ENCODE measurements at regions not wholly inside any gene's neighbourhood (a gene's known extent, or its start where the extent isn't known, plus 50 kb on each side); places are given as distances from the start of the nearest gene placed in this dataset.

- Histone ChIP-seq H3K9me2 (replicated peaks; ENCODE audit: control insufficient read depth, low read length) (no peaks in the 10 kb centered on the region), H3K27ac (ENCODE audit: low read depth, low read length) (no peak overlapping the region), H3K27me3 (ENCODE audit: control insufficient read depth, low read length) (no peaks in the 10 kb centered on the region), H3K79me2 (ENCODE audit: control insufficient read depth, low read length) (no peaks in the 10 kb centered on the region), H3K4me2 (ENCODE audit: low read length) (no peak overlapping the region), H3K9me3 (ENCODE audit: control insufficient read depth, insufficient read depth, low read length) (no peaks in the 10 kb centered on the region), H3K4me1 (ENCODE audit: control insufficient read depth, low read length) (no peaks in the 10 kb centered on the region), H3F3A (ENCODE audit: control insufficient read depth, insufficient read depth) (no peaks in the 10 kb centered on the region), H3K36me3 (ENCODE audit: control insufficient read depth, low read length) (no peaks in the 10 kb centered on the region), H4K20me1 (ENCODE audit: control insufficient read depth, insufficient read depth, low read depth, low read length) (no peaks in the 10 kb centered on the region), H3K4me3 (ENCODE audit: low read length) (no peak overlapping the region)
- TF ChIP-seq CTCF (IDR thresholded peaks at IDR 0.05; ENCODE audit: low read depth, low read length, poor library complexity, severe bottlenecking) (no peak), EZH2phosphoT487 (IDR thresholded peaks at IDR 0.05; ENCODE audit: borderline replicate concordance, low read length) (no peak)
These were observed 691.4 kb upstream of the EEF2KMT start for GRCh38 chr16:5789033-5789432.

- TF ChIP-seq CTCF (IDR thresholded peaks at IDR 0.05; ENCODE audit: low read depth, low read length, poor library complexity, severe bottlenecking) (no peak), EZH2phosphoT487 (IDR thresholded peaks at IDR 0.05; ENCODE audit: borderline replicate concordance, low read length) (no peak)
- no peaks in the 10 kb centered on the region for H3K4me1 ChIP-seq (ENCODE audit: control insufficient read depth, low read length)
- H3K4me2 ChIP-seq (ENCODE audit: low read length), result no peak overlapping the region
- H3K9me2 ChIP-seq (replicated peaks; ENCODE audit: control insufficient read depth, low read length), result no peaks in the 10 kb centered on the region
- H3K9me3 ChIP-seq (ENCODE audit: control insufficient read depth, insufficient read depth, low read length), result no peaks in the 10 kb centered on the region
- no peaks in the 10 kb centered on the region for H3K36me3 ChIP-seq (ENCODE audit: control insufficient read depth, low read length)
- H3K4me3 ChIP-seq (ENCODE audit: low read length), result no peak overlapping the region
- no peaks in the 10 kb centered on the region for H3K27me3 ChIP-seq (ENCODE audit: control insufficient read depth, low read length)
- no peaks in the 10 kb centered on the region for H4K20me1 ChIP-seq (ENCODE audit: control insufficient read depth, insufficient read depth, low read depth, low read length)
- H3F3A ChIP-seq (ENCODE audit: control insufficient read depth, insufficient read depth), result no peaks in the 10 kb centered on the region
- no peak overlapping the region for H3K27ac ChIP-seq (ENCODE audit: low read depth, low read length)
- H3K79me2 ChIP-seq (ENCODE audit: control insufficient read depth, low read length), result no peaks in the 10 kb centered on the region
These were observed 683.8 kb upstream of the EEF2KMT start for GRCh38 chr16:5781436-5781835.

- no peaks in the 10 kb centered on the region for H3K36me3 ChIP-seq (ENCODE audit: control insufficient read depth, low read length)
- TF ChIP-seq EZH2phosphoT487 (IDR thresholded peaks at IDR 0.05; ENCODE audit: borderline replicate concordance, low read length) (no peak), CTCF (IDR thresholded peaks at IDR 0.05; ENCODE audit: low read depth, low read length, poor library complexity, severe bottlenecking) (no peak)
- no peaks in the 10 kb centered on the region for H3K9me3 ChIP-seq (ENCODE audit: control insufficient read depth, insufficient read depth, low read length)
- no peak overlapping the region for H3K4me3 ChIP-seq (ENCODE audit: low read length)
- no peaks in the 10 kb centered on the region for H3K9me2 ChIP-seq (replicated peaks; ENCODE audit: control insufficient read depth, low read length)
- H3F3A ChIP-seq (ENCODE audit: control insufficient read depth, insufficient read depth), result no peaks in the 10 kb centered on the region
- H3K4me1 ChIP-seq (ENCODE audit: control insufficient read depth, low read length), result no peaks in the 10 kb centered on the region
- H3K79me2 ChIP-seq (ENCODE audit: control insufficient read depth, low read length), result no peaks in the 10 kb centered on the region
- H4K20me1 ChIP-seq (ENCODE audit: control insufficient read depth, insufficient read depth, low read depth, low read length), result no peaks in the 10 kb centered on the region
- H3K27ac ChIP-seq (ENCODE audit: low read depth, low read length), result no peak overlapping the region
- H3K27me3 ChIP-seq (ENCODE audit: control insufficient read depth, low read length), result no peaks in the 10 kb centered on the region
- H3K4me2 ChIP-seq (ENCODE audit: low read length), result no peak overlapping the region
These were observed 679.3 kb upstream of the EEF2KMT start for GRCh38 chr16:5776876-5777275.

GRCh38 chr16:5775916-5776315 is 678.3 kb upstream of the EEF2KMT start:
- Histone ChIP-seq H3K27ac (ENCODE audit: low read depth, low read length) (no peak overlapping the region), H3F3A (ENCODE audit: control insufficient read depth, insufficient read depth) (no peaks in the 10 kb centered on the region), H3K4me3 (ENCODE audit: low read length) (no peak overlapping the region)

More at GRCh38 chr16:5775916-5776315, 678.3 kb upstream of the EEF2KMT start:
- Histone ChIP-seq H3K4me2 (ENCODE audit: low read length) (no peak overlapping the region), H3K36me3 (ENCODE audit: control insufficient read depth, low read length) (no peaks in the 10 kb centered on the region), H3K9me3 (ENCODE audit: control insufficient read depth, insufficient read depth, low read length) (no peaks in the 10 kb centered on the region), H3K79me2 (ENCODE audit: control insufficient read depth, low read length) (no peaks in the 10 kb centered on the region), H3K9me2 (replicated peaks; ENCODE audit: control insufficient read depth, low read length) (no peaks in the 10 kb centered on the region), H3K4me1 (ENCODE audit: control insufficient read depth, low read length) (no peaks in the 10 kb centered on the region), H4K20me1 (ENCODE audit: control insufficient read depth, insufficient read depth, low read depth, low read length) (no peaks in the 10 kb centered on the region), H3K27me3 (ENCODE audit: control insufficient read depth, low read length) (no peaks in the 10 kb centered on the region)
- no peak for TF ChIP-seq CTCF (IDR thresholded peaks at IDR 0.05; ENCODE audit: low read depth, low read length, poor library complexity, severe bottlenecking)
- TF ChIP-seq EZH2phosphoT487 (IDR thresholded peaks at IDR 0.05; ENCODE audit: borderline replicate concordance, low read length), result no peak
